ENCODE measurements at regions not wholly inside any gene's neighbourhood (a gene's known extent, or its start where the extent isn't known, plus 50 kb on each side); places are given as distances from the start of the nearest gene placed in this dataset.

GRCh38 chr15:31235311-31236183, 91.1 kb upstream of the KLF13 start:
- H3K27me3 ChIP-seq (ENCODE audit: insufficient read depth, low read length): peaks cover 7% of the 10 kb centered on the region
- no peak for TF ChIP-seq CTCF (IDR thresholded peaks at IDR 0.05; ENCODE audit: extremely low read depth, low read depth, low read length)
- H4K20me1 ChIP-seq (ENCODE audit: insufficient read depth, low read length): no peaks in the 10 kb centered on the region
- H3K36me3 ChIP-seq (ENCODE audit: insufficient read depth, low read length): no peaks in the 10 kb centered on the region
- no peak overlapping the region for H3K4me3 ChIP-seq (ENCODE audit: insufficient read depth, low read length)
- H3K4me2 ChIP-seq (ENCODE audit: insufficient read depth, low read length): peak overlapping the region; percentile 80
- no peaks in the 10 kb centered on the region for H3K79me2 ChIP-seq (ENCODE audit: insufficient read depth, low read length)
- no peak for DNase-seq (ENCODE audit: insufficient read length, low spot score, missing footprints)
- no peaks in the 10 kb centered on the region for H3K9me3 ChIP-seq (ENCODE audit: low read depth, low read length)
- no peak overlapping the region for H2AFZ ChIP-seq (ENCODE audit: low read length)
- peak overlapping the region; percentile 86 for H3K27ac ChIP-seq (ENCODE audit: low read depth, low read length)
- peaks cover 19% of the 10 kb centered on the region for H3K4me1 ChIP-seq (ENCODE audit: insufficient read depth, low read length)

GRCh38 chr15:31236184-31237042, 90.2 kb upstream of the KLF13 start:
- no peaks in the 10 kb centered on the region for H4K20me1 ChIP-seq (ENCODE audit: insufficient read depth, low read length)
- peak overlapping the region; percentile 80 for H3K4me2 ChIP-seq (ENCODE audit: insufficient read depth, low read length)
- peak overlapping the region; percentile 62 for H3K4me3 ChIP-seq (ENCODE audit: insufficient read depth, low read length)
- peak overlapping the region; percentile 73 for H2AFZ ChIP-seq (ENCODE audit: low read length)
- H3K36me3 ChIP-seq (ENCODE audit: insufficient read depth, low read length): no peaks in the 10 kb centered on the region
- H3K79me2 ChIP-seq (ENCODE audit: insufficient read depth, low read length): no peaks in the 10 kb centered on the region
- peak; percentile 96 for DNase-seq (ENCODE audit: insufficient read length, low spot score, missing footprints)
- H3K27me3 ChIP-seq (ENCODE audit: insufficient read depth, low read length): peaks cover 5% of the 10 kb centered on the region
- H3K9me3 ChIP-seq (ENCODE audit: low read depth, low read length): no peaks in the 10 kb centered on the region
- TF ChIP-seq CTCF (IDR thresholded peaks at IDR 0.05; ENCODE audit: extremely low read depth, low read depth, low read length): no peak
- H3K4me1 ChIP-seq (ENCODE audit: insufficient read depth, low read length): peaks cover 19% of the 10 kb centered on the region
- peak overlapping the region; percentile 86 for H3K27ac ChIP-seq (ENCODE audit: low read depth, low read length)

- Histone ChIP-seq H3K79me2 (ENCODE audit: insufficient read depth, low read length) (no peaks in the 10 kb centered on the region), H3K27ac (ENCODE audit: low read depth, low read length) (peak overlapping the region; percentile 86), H3K27me3 (ENCODE audit: insufficient read depth, low read length) (no peaks in the 10 kb centered on the region), H3K36me3 (ENCODE audit: insufficient read depth, low read length) (no peaks in the 10 kb centered on the region), H4K20me1 (ENCODE audit: insufficient read depth, low read length) (no peaks in the 10 kb centered on the region), H2AFZ (ENCODE audit: low read length) (no peak overlapping the region), H3K4me1 (ENCODE audit: insufficient read depth, low read length) (peaks cover 19% of the 10 kb centered on the region), H3K9me3 (ENCODE audit: low read depth, low read length) (no peaks in the 10 kb centered on the region), H3K4me3 (ENCODE audit: insufficient read depth, low read length) (no peak overlapping the region), H3K4me2 (ENCODE audit: insufficient read depth, low read length) (peak overlapping the region; percentile 80)
- DNase-seq (ENCODE audit: insufficient read length, low spot score, missing footprints): no peak
- no peak for TF ChIP-seq CTCF (IDR thresholded peaks at IDR 0.05; ENCODE audit: extremely low read depth, low read depth, low read length)
Observed at GRCh38 chr15:31237043-31237324, 89.7 kb upstream of the KLF13 start.

GRCh38 chr15:31238906-31239305, 87.7 kb upstream of the KLF13 start:
- H3K27me3 ChIP-seq (ENCODE audit: insufficient read depth, low read length): no peaks in the 10 kb centered on the region
- H3K9me3 ChIP-seq (ENCODE audit: low read depth, low read length): no peaks in the 10 kb centered on the region
- DNase-seq (ENCODE audit: insufficient read length, low spot score, missing footprints): no peak
- H3K36me3 ChIP-seq (ENCODE audit: insufficient read depth, low read length): no peaks in the 10 kb centered on the region
- H3K4me1 ChIP-seq (ENCODE audit: insufficient read depth, low read length): peaks cover 19% of the 10 kb centered on the region
- TF ChIP-seq CTCF (IDR thresholded peaks at IDR 0.05; ENCODE audit: extremely low read depth, low read depth, low read length): no peak
- no peaks in the 10 kb centered on the region for H3K79me2 ChIP-seq (ENCODE audit: insufficient read depth, low read length)
- no peak overlapping the region for H2AFZ ChIP-seq (ENCODE audit: low read length)
- H3K4me3 ChIP-seq (ENCODE audit: insufficient read depth, low read length): no peak overlapping the region
- no peak overlapping the region for H3K27ac ChIP-seq (ENCODE audit: low read depth, low read length)
- no peaks in the 10 kb centered on the region for H4K20me1 ChIP-seq (ENCODE audit: insufficient read depth, low read length)
- no peak overlapping the region for H3K4me2 ChIP-seq (ENCODE audit: insufficient read depth, low read length)
